ENCODE measurements at regions not wholly inside any gene's neighbourhood (a gene's known extent, or its start where the extent isn't known, plus 50 kb on each side); places are given as distances from the start of the nearest gene placed in this dataset.

DNA sequence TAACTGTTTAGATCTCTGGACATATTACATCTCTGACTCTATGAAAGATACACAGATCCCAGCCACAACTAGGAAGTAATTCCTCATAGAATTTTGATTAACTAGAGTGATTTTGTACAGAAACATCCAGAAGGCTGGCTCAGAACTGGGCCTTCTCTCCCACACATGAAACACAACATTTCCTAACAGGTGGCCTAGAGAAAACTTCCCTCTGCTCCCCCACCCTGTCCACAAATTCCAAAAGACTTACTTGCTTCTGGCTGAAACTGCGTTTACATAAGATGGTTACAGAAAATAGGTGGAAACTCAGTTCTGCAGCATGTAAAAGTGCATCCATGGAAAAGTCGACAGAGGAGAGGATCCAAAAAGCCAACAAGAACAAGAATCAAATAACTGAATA is 132.9 kb downstream of the FZD1 start:
- no TSS peak for BruUV-seq (replicated peaks)
- no peak for DNase-seq (ENCODE audit: low spot score)
- intact Hi-C loops (cut with micrococcal nuclease; ENCODE audit: unreplicated experiment) (no loop called here), in situ Hi-C loops (cut with HindIII; ENCODE audit: extremely low pct_ligation_motif_present, low pct_unique_long_range_greater_than_20kb) (no loop called here)
- Histone ChIP-seq H3K4me2 (ENCODE audit: low read depth, low read length) (no peak overlapping the region), H3K36me3 (replicated peaks in 1 of 2; ENCODE audit: control insufficient read depth in 1 of 2, insufficient read depth in 2 of 2, low read length in 2 of 2) (no peaks in the 10 kb centered on the region), H4K20me1 (ENCODE audit: insufficient read depth, low read length) (no peaks in the 10 kb centered on the region), H3K4me1 (ENCODE audit: insufficient read depth, low read length) (no peaks in the 10 kb centered on the region), H2AFZ (ENCODE audit: low read length) (no peak overlapping the region), H3K27ac (ENCODE audit: extremely low read length, insufficient read depth, low read length) (no peak overlapping the region), H3K4me3 (replicated peaks in 1 of 3; ENCODE audit: insufficient read depth in 1 of 3, low read depth in 2 of 3, low read length in 3 of 3) (no peak overlapping the region), H3K27me3 (ENCODE audit: control insufficient read depth in 1 of 2, insufficient read depth in 2 of 2, low read length in 2 of 2) (no peaks in the 10 kb centered on the region), H3K79me2 (ENCODE audit: insufficient read depth, low read length) (no peaks in the 10 kb centered on the region), H3K9me3 (ENCODE audit: low read length) (no peaks in the 10 kb centered on the region), H3K9ac (ENCODE audit: insufficient read depth, low read depth, low read length) (no peak overlapping the region)
- no peak for ATAC-seq
- POLR2A ChIA-PET = no interaction called here
- 0% methylated on average over 2 of the region's 2 CpGs for WGBS (ENCODE audit: low lambda C conversion rate)
- TF ChIP-seq ZNF24 (IDR thresholded peaks at IDR 0.05) (no peak), RFX3 (CRISPR knock-in tag; IDR thresholded peaks at IDR 0.05) (no peak), ZKSCAN5 (CRISPR knock-in tag; IDR thresholded peaks at IDR 0.05) (no peak)
- TF ChIP-seq, protein P1, sequence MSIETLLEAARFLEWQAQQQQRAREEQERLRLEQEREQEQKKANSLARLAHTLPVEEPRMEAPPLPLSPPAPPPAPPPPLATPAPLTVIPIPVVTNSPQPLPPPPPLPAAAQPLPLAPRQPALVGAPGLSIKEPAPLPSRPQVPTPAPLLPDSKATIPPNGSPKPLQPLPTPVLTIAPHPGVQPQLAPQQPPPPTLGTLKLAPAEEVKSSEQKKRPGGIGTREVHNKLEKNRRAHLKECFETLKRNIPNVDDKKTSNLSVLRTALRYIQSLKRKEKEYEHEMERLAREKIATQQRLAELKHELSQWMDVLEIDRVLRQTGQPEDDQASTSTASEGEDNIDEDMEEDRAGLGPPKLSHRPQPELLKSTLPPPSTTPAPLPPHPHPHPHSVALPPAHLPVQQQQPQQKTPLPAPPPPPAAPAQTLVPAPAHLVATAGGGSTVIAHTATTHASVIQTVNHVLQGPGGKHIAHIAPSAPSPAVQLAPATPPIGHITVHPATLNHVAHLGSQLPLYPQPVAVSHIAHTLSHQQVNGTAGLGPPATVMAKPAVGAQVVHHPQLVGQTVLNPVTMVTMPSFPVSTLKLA (IDR thresholded peaks at IDR 0.05) = no peak
- FAIRE-seq = no peak
- CTCF ChIA-PET (ENCODE audit: low intra/inter-chr PET ratio, low total read pairs) = no interaction called here

DNA sequence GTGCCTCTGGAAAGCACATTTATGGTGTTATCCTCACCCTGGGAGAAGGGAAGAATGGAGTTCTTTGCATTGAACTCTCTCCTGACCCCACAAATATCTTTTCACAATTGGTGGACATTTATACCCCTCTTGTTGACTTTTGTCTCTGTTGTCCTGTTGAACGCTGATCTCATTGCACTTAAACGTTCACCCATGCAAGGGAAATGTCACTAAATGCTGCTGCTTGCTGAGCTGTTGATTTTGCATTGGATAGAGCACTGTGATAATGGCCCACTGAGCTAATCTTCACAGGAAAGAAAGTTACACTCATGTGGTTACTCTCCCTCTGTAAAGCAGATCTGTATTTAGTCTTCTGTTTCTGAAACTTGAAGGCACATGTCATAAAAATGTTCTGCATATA is 133.4 kb downstream of the FZD1 start:
- Histone ChIP-seq H3K4me3 (replicated peaks in 1 of 3; ENCODE audit: insufficient read depth in 1 of 3, low read depth in 2 of 3, low read length in 3 of 3) (no peak overlapping the region), H3K27me3 (ENCODE audit: control insufficient read depth in 1 of 2, insufficient read depth in 2 of 2, low read length in 2 of 2) (no peaks in the 10 kb centered on the region), H3K4me1 (ENCODE audit: insufficient read depth, low read length) (no peaks in the 10 kb centered on the region), H4K20me1 (ENCODE audit: insufficient read depth, low read length) (no peaks in the 10 kb centered on the region), H3K27ac (ENCODE audit: extremely low read length, insufficient read depth, low read length) (no peak overlapping the region), H3K9ac (ENCODE audit: insufficient read depth, low read depth, low read length) (no peak overlapping the region), H3K9me3 (ENCODE audit: low read length) (no peaks in the 10 kb centered on the region), H3K79me2 (ENCODE audit: insufficient read depth, low read length) (no peaks in the 10 kb centered on the region), H3K36me3 (replicated peaks in 1 of 2; ENCODE audit: control insufficient read depth in 1 of 2, insufficient read depth in 2 of 2, low read length in 2 of 2) (no peaks in the 10 kb centered on the region), H2AFZ (ENCODE audit: low read length) (no peak overlapping the region), H3K4me2 (ENCODE audit: low read depth, low read length) (no peak overlapping the region)
- BruUV-seq (replicated peaks) = no TSS peak
- ChIA-PET CTCF (ENCODE audit: low intra/inter-chr PET ratio, low total read pairs) (no interaction called here), POLR2A (no interaction called here)
- no peak for ATAC-seq
- no peak for DNase-seq (ENCODE audit: low spot score)
- in situ Hi-C loops (cut with HindIII; ENCODE audit: extremely low pct_ligation_motif_present, low pct_unique_long_range_greater_than_20kb) = no loop called here
- TF ChIP-seq RBAK (CRISPR knock-in tag; IDR thresholded peaks at IDR 0.05) (no peak), ARNT (IDR thresholded peaks at IDR 0.05) (no peak), DPF2 (CRISPR knock-in tag; IDR thresholded peaks at IDR 0.05; ENCODE audit: borderline replicate concordance, low read depth) (no peak), ZBTB7A (CRISPR knock-in tag; IDR thresholded peaks at IDR 0.05) (no peak), HOXA7 (CRISPR knock-in tag; IDR thresholded peaks at IDR 0.05) (no peak), ZNF510 (CRISPR knock-in tag; IDR thresholded peaks at IDR 0.05; ENCODE audit: low read depth) (no peak)
- TF ChIP-seq, protein P2, sequence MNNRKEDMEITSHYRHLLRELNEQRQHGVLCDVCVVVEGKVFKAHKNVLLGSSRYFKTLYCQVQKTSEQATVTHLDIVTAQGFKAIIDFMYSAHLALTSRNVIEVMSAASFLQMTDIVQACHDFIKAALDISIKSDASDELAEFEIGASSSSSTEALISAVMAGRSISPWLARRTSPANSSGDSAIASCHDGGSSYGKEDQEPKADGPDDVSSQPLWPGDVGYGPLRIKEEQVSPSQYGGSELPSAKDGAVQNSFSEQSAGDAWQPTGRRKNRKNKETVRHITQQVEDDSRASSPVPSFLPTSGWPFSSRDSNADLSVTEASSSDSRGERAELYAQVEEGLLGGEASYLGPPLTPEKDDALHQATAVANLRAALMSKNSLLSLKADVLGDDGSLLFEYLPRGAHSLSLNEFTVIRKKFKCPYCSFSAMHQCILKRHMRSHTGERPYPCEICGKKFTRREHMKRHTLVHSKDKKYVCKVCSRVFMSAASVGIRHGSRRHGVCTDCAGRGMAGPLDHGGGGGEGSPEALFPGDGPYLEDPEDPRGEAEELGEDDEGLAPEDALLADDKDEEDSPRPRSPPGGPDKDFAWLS (CRISPR knock-in tag; IDR thresholded peaks at IDR 0.05; ENCODE audit: borderline replicate concordance) = no peak
- TF ChIP-seq, protein P3, sequence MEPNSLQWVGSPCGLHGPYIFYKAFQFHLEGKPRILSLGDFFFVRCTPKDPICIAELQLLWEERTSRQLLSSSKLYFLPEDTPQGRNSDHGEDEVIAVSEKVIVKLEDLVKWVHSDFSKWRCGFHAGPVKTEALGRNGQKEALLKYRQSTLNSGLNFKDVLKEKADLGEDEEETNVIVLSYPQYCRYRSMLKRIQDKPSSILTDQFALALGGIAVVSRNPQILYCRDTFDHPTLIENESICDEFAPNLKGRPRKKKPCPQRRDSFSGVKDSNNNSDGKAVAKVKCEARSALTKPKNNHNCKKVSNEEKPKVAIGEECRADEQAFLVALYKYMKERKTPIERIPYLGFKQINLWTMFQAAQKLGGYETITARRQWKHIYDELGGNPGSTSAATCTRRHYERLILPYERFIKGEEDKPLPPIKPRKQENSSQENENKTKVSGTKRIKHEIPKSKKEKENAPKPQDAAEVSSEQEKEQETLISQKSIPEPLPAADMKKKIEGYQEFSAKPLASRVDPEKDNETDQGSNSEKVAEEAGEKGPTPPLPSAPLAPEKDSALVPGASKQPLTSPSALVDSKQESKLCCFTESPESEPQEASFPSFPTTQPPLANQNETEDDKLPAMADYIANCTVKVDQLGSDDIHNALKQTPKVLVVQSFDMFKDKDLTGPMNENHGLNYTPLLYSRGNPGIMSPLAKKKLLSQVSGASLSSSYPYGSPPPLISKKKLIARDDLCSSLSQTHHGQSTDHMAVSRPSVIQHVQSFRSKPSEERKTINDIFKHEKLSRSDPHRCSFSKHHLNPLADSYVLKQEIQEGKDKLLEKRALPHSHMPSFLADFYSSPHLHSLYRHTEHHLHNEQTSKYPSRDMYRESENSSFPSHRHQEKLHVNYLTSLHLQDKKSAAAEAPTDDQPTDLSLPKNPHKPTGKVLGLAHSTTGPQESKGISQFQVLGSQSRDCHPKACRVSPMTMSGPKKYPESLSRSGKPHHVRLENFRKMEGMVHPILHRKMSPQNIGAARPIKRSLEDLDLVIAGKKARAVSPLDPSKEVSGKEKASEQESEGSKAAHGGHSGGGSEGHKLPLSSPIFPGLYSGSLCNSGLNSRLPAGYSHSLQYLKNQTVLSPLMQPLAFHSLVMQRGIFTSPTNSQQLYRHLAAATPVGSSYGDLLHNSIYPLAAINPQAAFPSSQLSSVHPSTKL (CRISPR knock-in tag; IDR thresholded peaks at IDR 0.05) = no peak
- no peak for FAIRE-seq
- intact Hi-C loops (cut with micrococcal nuclease; ENCODE audit: unreplicated experiment) = no loop called here
- 0% methylated on average over 2 of the region's 2 CpGs for WGBS (ENCODE audit: low lambda C conversion rate)

All from HepG2 (cell line).